Activated CD4-positive, alpha-beta memory T cell treated with anti-CD3 and anti-CD28 coated beads, Interleukin-2, amount 10 ng/mL, durations not matched to agents 7 days and 5 days (primary cell): ENCODE measurements at regions not wholly inside any gene's neighbourhood (a gene's known extent, or its start where the extent isn't known, plus 50 kb on each side); places are given as distances from the start of the nearest gene placed in this dataset.

Experiments
- CTCF ChIA-PET: fragments of 350-600 bp; sonication (Branson Sonifier 250); formaldehyde crosslinking; loops from one replicate; lab custom pipeline; 2021; ENCODE audit warnings: antibody characterized with exemption, inconsistent platforms; lab: Charles Lee
- POLR2A ChIA-PET: fragments of 350-600 bp; sonication (Branson Sonifier 250); formaldehyde crosslinking; loops from one replicate; lab custom pipeline; 2021; ENCODE audit warnings: antibody characterized with exemption; lab: Charles Lee
- DNase-seq: peaks from one replicate; pipeline ENCODE4 v3.0.0-alpha.2; 2020
- H3K27ac Mint-ChIP-seq: one replicate; pipeline ENCODE4 v1.8.0; 2021; ENCODE audit warnings: mild to moderate bottlenecking, mixed read lengths
- H3K27me3 Mint-ChIP-seq: one replicate; pipeline ENCODE4 v1.8.0; 2021; ENCODE audit warnings: mixed read lengths
- H3K36me3 Mint-ChIP-seq: one replicate; pipeline ENCODE4 v1.8.0; 2021; ENCODE audit warnings: low read depth, mixed read lengths
- H3K4me1 Mint-ChIP-seq: one replicate; pipeline ENCODE4 v1.8.0; 2021; ENCODE audit warnings: mixed read lengths
- H3K4me3 Mint-ChIP-seq: one replicate; pipeline ENCODE4 v1.8.0; 2021; ENCODE audit warnings: mild to moderate bottlenecking, mixed read lengths
- H3K9me3 Mint-ChIP-seq: one replicate; pipeline ENCODE4 v1.8.0; 2021; ENCODE audit warnings: mixed read lengths

GRCh38 chr3:116958291-116958690 lies 248.7 kb downstream of the TUSC7 start:
- CTCF ChIA-PET = no interaction called here
- Mint-ChIP-seq H3K9me3 (peaks cover 7% of the 10 kb centered on the region), H3K27ac (no peak overlapping the region), H3K36me3 (no peaks in the 10 kb centered on the region), H3K27me3 (no peaks in the 10 kb centered on the region), H3K4me3 (no peak overlapping the region), H3K4me1 (no peaks in the 10 kb centered on the region)
- POLR2A ChIA-PET = no interaction called here
- DNase-seq = no peak

GRCh38 chr3:116961106-116961505 lies 251.5 kb downstream of the TUSC7 start:
- Mint-ChIP-seq H3K9me3 (peaks cover 2% of the 10 kb centered on the region), H3K27me3 (no peaks in the 10 kb centered on the region), H3K4me1 (no peaks in the 10 kb centered on the region), H3K4me3 (no peak overlapping the region), H3K27ac (no peak overlapping the region), H3K36me3 (no peaks in the 10 kb centered on the region)
- POLR2A ChIA-PET = no interaction called here
- CTCF ChIA-PET = no interaction called here
- no peak for DNase-seq

GRCh38 chr3:116963802-116964201 lies 254.2 kb downstream of the TUSC7 start:
- DNase-seq = no peak
- H3K9me3 Mint-ChIP-seq = peaks cover 4% of the 10 kb centered on the region
- no peak overlapping the region for H3K4me3 Mint-ChIP-seq
- no peaks in the 10 kb centered on the region for H3K27me3 Mint-ChIP-seq
- ChIA-PET CTCF (no interaction called here), POLR2A (no interaction called here)
- H3K4me1 Mint-ChIP-seq = no peaks in the 10 kb centered on the region
- no peaks in the 10 kb centered on the region for H3K36me3 Mint-ChIP-seq
- H3K27ac Mint-ChIP-seq = no peak overlapping the region

- H3K36me3 Mint-ChIP-seq = no peaks in the 10 kb centered on the region
- ChIA-PET POLR2A (no interaction called here), CTCF (no interaction called here)
- no peaks in the 10 kb centered on the region for H3K4me1 Mint-ChIP-seq
- no peak for DNase-seq
- no peaks in the 10 kb centered on the region for H3K27me3 Mint-ChIP-seq
- H3K27ac Mint-ChIP-seq = no peak overlapping the region
- H3K4me3 Mint-ChIP-seq = no peak overlapping the region
- H3K9me3 Mint-ChIP-seq = peaks cover 5% of the 10 kb centered on the region
Observed at GRCh38 chr3:116966649-116967048, 257.1 kb downstream of the TUSC7 start.

- Mint-ChIP-seq H3K36me3 (no peaks in the 10 kb centered on the region), H3K27ac (no peak overlapping the region), H3K4me1 (no peaks in the 10 kb centered on the region), H3K9me3 (peaks cover 5% of the 10 kb centered on the region), H3K27me3 (no peaks in the 10 kb centered on the region), H3K4me3 (no peak overlapping the region)
- CTCF ChIA-PET = no interaction called here
- POLR2A ChIA-PET = no interaction called here
- DNase-seq = no peak
Observed at GRCh38 chr3:116969135-116969534, 259.6 kb downstream of the TUSC7 start.

GRCh38 chr3:116969646-116970045 lies 260.1 kb downstream of the TUSC7 start:
- ChIA-PET POLR2A (no interaction called here), CTCF (no interaction called here)
- Mint-ChIP-seq H3K27me3 (no peaks in the 10 kb centered on the region), H3K36me3 (no peaks in the 10 kb centered on the region), H3K27ac (no peak overlapping the region), H3K4me1 (no peaks in the 10 kb centered on the region), H3K9me3 (peaks cover 3% of the 10 kb centered on the region), H3K4me3 (no peak overlapping the region)
- DNase-seq = no peak

- no peaks in the 10 kb centered on the region for H3K36me3 Mint-ChIP-seq
- peaks cover 3% of the 10 kb centered on the region for H3K9me3 Mint-ChIP-seq
- no peak overlapping the region for H3K27ac Mint-ChIP-seq
- H3K4me3 Mint-ChIP-seq = no peak overlapping the region
- ChIA-PET POLR2A (no interaction called here), CTCF (no interaction called here)
- H3K27me3 Mint-ChIP-seq = no peaks in the 10 kb centered on the region
- no peak for DNase-seq
- H3K4me1 Mint-ChIP-seq = no peaks in the 10 kb centered on the region
Observed at GRCh38 chr3:116971531-116971930, 262.0 kb downstream of the TUSC7 start.

- H3K27me3 Mint-ChIP-seq = no peaks in the 10 kb centered on the region
- ChIA-PET CTCF (no interaction called here), POLR2A (no interaction called here)
- H3K4me1 Mint-ChIP-seq = no peaks in the 10 kb centered on the region
- H3K4me3 Mint-ChIP-seq = no peak overlapping the region
- no peak for DNase-seq
- no peaks in the 10 kb centered on the region for H3K36me3 Mint-ChIP-seq
- H3K9me3 Mint-ChIP-seq = no peaks in the 10 kb centered on the region
- no peak overlapping the region for H3K27ac Mint-ChIP-seq
Observed at GRCh38 chr3:116974702-116975101, 265.1 kb downstream of the TUSC7 start.

- Mint-ChIP-seq H3K27me3 (no peaks in the 10 kb centered on the region), H3K4me1 (no peaks in the 10 kb centered on the region), H3K4me3 (no peak overlapping the region), H3K36me3 (no peaks in the 10 kb centered on the region), H3K27ac (no peak overlapping the region), H3K9me3 (no peaks in the 10 kb centered on the region)
- DNase-seq = no peak
- ChIA-PET CTCF (no interaction called here), POLR2A (no interaction called here)
Observed at GRCh38 chr3:116977441-116977840, 267.9 kb downstream of the TUSC7 start.

GRCh38 chr3:116980099-116980498 lies 270.5 kb downstream of the TUSC7 start:
- ChIA-PET POLR2A (no interaction called here), CTCF (no interaction called here)

GRCh38 chr3:116981089-116981488 lies 271.5 kb downstream of the TUSC7 start:
- POLR2A ChIA-PET = no interaction called here
- no peak for DNase-seq
- Mint-ChIP-seq H3K36me3 (no peaks in the 10 kb centered on the region), H3K27me3 (no peaks in the 10 kb centered on the region), H3K27ac (no peak overlapping the region), H3K4me3 (no peak overlapping the region), H3K9me3 (peaks cover 2% of the 10 kb centered on the region), H3K4me1 (no peaks in the 10 kb centered on the region)
- CTCF ChIA-PET = no interaction called here

More at GRCh38 chr3:116980099-116980498, 270.5 kb downstream of the TUSC7 start:
- no peaks in the 10 kb centered on the region for H3K4me1 Mint-ChIP-seq
- no peaks in the 10 kb centered on the region for H3K36me3 Mint-ChIP-seq
- H3K9me3 Mint-ChIP-seq = no peaks in the 10 kb centered on the region
- no peak overlapping the region for H3K4me3 Mint-ChIP-seq
- DNase-seq = no peak
- no peaks in the 10 kb centered on the region for H3K27me3 Mint-ChIP-seq
- H3K27ac Mint-ChIP-seq = no peak overlapping the region

GRCh38 chr3:116984301-116984700 lies 274.7 kb downstream of the TUSC7 start:
- CTCF ChIA-PET = no interaction called here
- POLR2A ChIA-PET = no interaction called here
- H3K4me1 Mint-ChIP-seq = no peaks in the 10 kb centered on the region
- H3K4me3 Mint-ChIP-seq = no peak overlapping the region
- H3K27ac Mint-ChIP-seq = no peak overlapping the region
- H3K27me3 Mint-ChIP-seq = no peaks in the 10 kb centered on the region
- DNase-seq = no peak
- peaks cover 2% of the 10 kb centered on the region for H3K9me3 Mint-ChIP-seq
- H3K36me3 Mint-ChIP-seq = no peaks in the 10 kb centered on the region

- ChIA-PET CTCF (no interaction called here), POLR2A (no interaction called here)
- no peak for DNase-seq
- Mint-ChIP-seq H3K9me3 (no peaks in the 10 kb centered on the region), H3K4me1 (no peaks in the 10 kb centered on the region), H3K27ac (no peak overlapping the region), H3K27me3 (no peaks in the 10 kb centered on the region), H3K4me3 (no peak overlapping the region), H3K36me3 (no peaks in the 10 kb centered on the region)
Observed at GRCh38 chr3:116994351-116994879, 284.8 kb downstream of the TUSC7 start.

GRCh38 chr3:117003501-117003900 lies 293.9 kb downstream of the TUSC7 start:
- POLR2A ChIA-PET = no interaction called here
- no peaks in the 10 kb centered on the region for H3K4me1 Mint-ChIP-seq

More at GRCh38 chr3:117003501-117003900, 293.9 kb downstream of the TUSC7 start:
- H3K27me3 Mint-ChIP-seq = no peaks in the 10 kb centered on the region
- no peak for DNase-seq
- no peak overlapping the region for H3K27ac Mint-ChIP-seq
- H3K9me3 Mint-ChIP-seq = no peaks in the 10 kb centered on the region
- CTCF ChIA-PET = no interaction called here
- H3K4me3 Mint-ChIP-seq = no peak overlapping the region
- H3K36me3 Mint-ChIP-seq = no peaks in the 10 kb centered on the region
